SU-DHL-6 (cell line): ENCODE measurements at regions not wholly inside any gene's neighbourhood (a gene's known extent, or its start where the extent isn't known, plus 50 kb on each side); places are given as distances from the start of the nearest gene placed in this dataset.

Experiments
- CTCF ChIP-seq: fragments of 200-600 bp; sonication (generic); IDR thresholded peaks from one replicate; pipeline ENCODE4 v1.5.1; 2017; ENCODE audit warnings: antibody characterized with exemption, mild to moderate bottlenecking, low read length, moderate library complexity; ENCODE audit not compliant: insufficient read depth, poor library complexity, severe bottlenecking
- EZH2phosphoT487 ChIP-seq: fragments of 200-600 bp; sonication (generic), shearing (Covaris generic); conservative IDR thresholded peaks from 2 replicates; pipeline ENCODE4 v1.6.1; 2018; ENCODE audit warnings: mild to moderate bottlenecking, antibody characterized with exemption, low read length, moderate library complexity, mixed read lengths

- TF ChIP-seq CTCF (no peak), EZH2phosphoT487 (no peak)
Measured at GRCh38 chr6:99032396-99032795, 84.7 kb upstream of the FBXL4 start.
